Body of pancreas (tissue), 4 donors: ENCODE measurements at regions not wholly inside any gene's neighbourhood (a gene's known extent, or its start where the extent isn't known, plus 50 kb on each side); places are given as distances from the start of the nearest gene placed in this dataset.
"Not testable (repeated sequence)": the region's sequence is repeated elsewhere in the genome, so short reads cannot be mapped to it uniquely, and the experiment has no call there.

Experiments used
- ATAC-seq: fragments of 150-250 bp; one replicate; pipeline ENCODE4 v1.9.1; 2016
- DNase-seq, 4 donors: peaks; one replicate each; pipeline ENCODE4 v3.0.0-alpha.2; 2019
- H3K27ac ChIP-seq, 4 donors: fragments of 200-600 bp; sonication (generic); 1 replicate in 3 of 4; 2 replicates in 1 of 4; pipeline versions ENCODE4 v1.5.1 to v1.6.1; 2016 to 2019; ENCODE audit warnings: mild to moderate bottlenecking in 1 of 4, mixed read lengths in 1 of 4, moderate library complexity in 1 of 4
- H3K27me3 ChIP-seq, 2 donors: fragments of 200-600 bp; sonication (generic); one replicate each; pipeline ENCODE4 v1.6.0; 2016; ENCODE audit warnings: mild to moderate bottlenecking in 1 of 2
- H3K36me3 ChIP-seq, 2 donors: fragments of 200-600 bp; sonication (generic); replicated peaks in 1 of 2; 2 replicates each; pipeline ENCODE4 v1.5.1; 2016; ENCODE audit warnings: low read depth in 2 of 2; ENCODE audit not compliant: insufficient read depth in 1 of 2
- H3K4me1 ChIP-seq: fragments of 200-600 bp; sonication (generic); one replicate; pipeline ENCODE4 v1.6.0; 2016
- H3K4me3 ChIP-seq, 2 donors: fragments of 200-600 bp; sonication (generic); 1 replicate in 1 of 2; 2 replicates in 1 of 2; pipeline ENCODE4 v1.5.1; 2016 to 2019
- H3K9me3 ChIP-seq, 3 donors: fragments of 200-600 bp; sonication (generic); 1 replicate in 2 of 3; 2 replicates in 1 of 3; pipeline ENCODE4 v1.5.1; 2016
- POLR2A ChIP-seq, 3 donors: fragments of 450-650 bp; IDR thresholded peaks; one replicate each; pipeline ENCODE4 v1.6.1; 2016; ENCODE audit warnings: antibody characterized with exemption in 3 of 3, mild to moderate bottlenecking in 2 of 3
- WGBS, 2 donors: methylation state at CpG; one replicate each; pipeline ENCODE4 v1.1.5; 2017; 5-methylcytosine and 5-hydroxymethylcytosine counted together
- intact Hi-C: fragments of 100-400 bp; cut with DNase I; formaldehyde crosslinking; loops from one replicate; pipeline ENCODE4 v1.15.1; 2023
- TF ChIP-seq, protein P1 (sequence below), 7 experiments: fragments of 450-650 bp in 4 of 7; fragments of 200-600 bp in 3 of 7; sonication (generic) in 3 of 7; IDR thresholded peaks; one replicate each; pipeline ENCODE4 v1.5.1; 2016 to 2019; ENCODE audit warnings: antibody characterized with exemption in 7 of 7

DNA sequence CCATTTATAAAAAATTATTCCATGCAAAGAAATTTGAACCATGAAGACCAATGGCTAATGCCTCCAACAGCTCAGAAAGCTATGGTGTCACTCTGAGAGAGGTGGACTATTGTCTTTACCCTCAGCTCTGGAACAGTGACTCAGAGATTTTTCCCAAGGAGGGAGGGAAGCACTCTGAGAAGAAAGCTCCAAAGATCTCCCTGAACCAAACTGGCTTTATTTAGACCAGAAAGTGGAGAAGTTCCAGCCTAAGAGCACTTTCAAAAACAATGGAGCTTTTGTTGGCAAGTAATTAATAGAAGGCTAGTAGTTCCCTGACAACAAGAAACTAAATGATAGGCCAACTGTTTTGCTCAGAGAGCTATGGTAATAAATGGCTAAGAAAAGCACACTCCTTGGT, 599.9 kb upstream of the MDGA2 start:
- ATAC-seq (no peak), DNase-seq (no peak)
- Histone ChIP-seq H3K27ac (no peak overlapping the region), H3K4me1 (no peaks in the 10 kb centered on the region), H3K36me3 (no peaks in the 10 kb centered on the region), H3K27me3 (no peaks in the 10 kb centered on the region), H3K9me3 (no peaks in the 10 kb centered on the region), H3K4me3 (no peak overlapping the region)
- intact Hi-C loops, result no loop called here
- TF ChIP-seq POLR2A (IDR thresholded peaks at IDR 0.05), result no peak
- TF ChIP-seq, protein P1, sequence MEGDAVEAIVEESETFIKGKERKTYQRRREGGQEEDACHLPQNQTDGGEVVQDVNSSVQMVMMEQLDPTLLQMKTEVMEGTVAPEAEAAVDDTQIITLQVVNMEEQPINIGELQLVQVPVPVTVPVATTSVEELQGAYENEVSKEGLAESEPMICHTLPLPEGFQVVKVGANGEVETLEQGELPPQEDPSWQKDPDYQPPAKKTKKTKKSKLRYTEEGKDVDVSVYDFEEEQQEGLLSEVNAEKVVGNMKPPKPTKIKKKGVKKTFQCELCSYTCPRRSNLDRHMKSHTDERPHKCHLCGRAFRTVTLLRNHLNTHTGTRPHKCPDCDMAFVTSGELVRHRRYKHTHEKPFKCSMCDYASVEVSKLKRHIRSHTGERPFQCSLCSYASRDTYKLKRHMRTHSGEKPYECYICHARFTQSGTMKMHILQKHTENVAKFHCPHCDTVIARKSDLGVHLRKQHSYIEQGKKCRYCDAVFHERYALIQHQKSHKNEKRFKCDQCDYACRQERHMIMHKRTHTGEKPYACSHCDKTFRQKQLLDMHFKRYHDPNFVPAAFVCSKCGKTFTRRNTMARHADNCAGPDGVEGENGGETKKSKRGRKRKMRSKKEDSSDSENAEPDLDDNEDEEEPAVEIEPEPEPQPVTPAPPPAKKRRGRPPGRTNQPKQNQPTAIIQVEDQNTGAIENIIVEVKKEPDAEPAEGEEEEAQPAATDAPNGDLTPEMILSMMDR (IDR thresholded peaks at IDR 0.05), result no peak

DNA sequence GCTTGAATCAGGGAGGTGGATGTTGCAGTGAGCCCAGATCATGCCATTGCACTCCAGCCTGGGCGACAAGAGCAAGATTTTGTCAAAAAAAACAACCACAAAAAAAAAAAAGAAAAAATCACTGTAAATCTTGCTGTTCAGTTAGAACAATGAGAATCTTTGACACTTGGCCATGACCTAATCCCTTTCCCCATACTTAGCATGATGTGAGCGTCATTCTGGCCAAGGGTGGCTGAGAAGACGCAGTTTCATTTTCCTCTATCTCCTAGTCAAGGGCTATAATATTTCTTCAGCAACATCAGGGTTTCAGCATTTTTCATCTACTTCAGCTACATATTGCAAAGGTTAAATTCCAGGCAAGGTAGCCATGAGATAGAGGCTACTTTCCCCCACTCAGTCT, 599.4 kb upstream of the MDGA2 start:
- DNase-seq, result no peak
- Histone ChIP-seq H3K9me3 (no peaks in the 10 kb centered on the region), H3K27me3 (no peaks in the 10 kb centered on the region), H3K4me3 (no peak overlapping the region), H3K36me3 (no peaks in the 10 kb centered on the region), H3K27ac (no peak overlapping the region), H3K4me1 (no peaks in the 10 kb centered on the region)
- intact Hi-C loops, result no loop called here
- ATAC-seq, result no peak
- WGBS, 2 donors, result 79 to 84% methylated on average over 3 of the region's 3 CpGs
- TF ChIP-seq, protein P1 (IDR thresholded peaks at IDR 0.05), result no peak
- TF ChIP-seq POLR2A (IDR thresholded peaks at IDR 0.05), result no peak

DNA sequence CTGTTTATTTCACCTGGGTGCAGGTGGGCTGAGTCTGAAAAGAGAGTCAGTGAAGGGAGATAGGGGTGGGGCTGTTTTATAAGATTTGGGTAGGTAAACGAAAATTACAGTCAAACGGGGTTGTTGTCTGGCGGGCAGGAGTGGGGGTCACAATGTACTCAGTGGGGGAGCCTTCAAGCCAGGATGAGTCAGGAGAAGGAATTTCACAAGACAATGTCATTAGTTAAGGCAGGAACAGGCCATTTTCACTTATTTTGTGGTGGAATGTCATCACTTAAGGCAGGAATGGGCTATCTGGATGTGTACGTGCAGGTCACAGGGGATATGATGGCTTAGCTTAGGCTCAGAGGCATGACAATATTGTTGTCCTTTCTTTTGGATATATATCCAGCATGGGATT, 592.5 kb upstream of the MDGA2 start:
- ATAC-seq, H3K4me1 ChIP-seq, DNase-seq, H3K4me3 ChIP-seq, H3K27me3 ChIP-seq, H3K27ac ChIP-seq, H3K9me3 ChIP-seq, intact Hi-C loops, H3K36me3 ChIP-seq: not testable (repeated sequence)
- WGBS, 2 donors, result 43 to 48% methylated on average over 4 of the region's 4 CpGs

DNA sequence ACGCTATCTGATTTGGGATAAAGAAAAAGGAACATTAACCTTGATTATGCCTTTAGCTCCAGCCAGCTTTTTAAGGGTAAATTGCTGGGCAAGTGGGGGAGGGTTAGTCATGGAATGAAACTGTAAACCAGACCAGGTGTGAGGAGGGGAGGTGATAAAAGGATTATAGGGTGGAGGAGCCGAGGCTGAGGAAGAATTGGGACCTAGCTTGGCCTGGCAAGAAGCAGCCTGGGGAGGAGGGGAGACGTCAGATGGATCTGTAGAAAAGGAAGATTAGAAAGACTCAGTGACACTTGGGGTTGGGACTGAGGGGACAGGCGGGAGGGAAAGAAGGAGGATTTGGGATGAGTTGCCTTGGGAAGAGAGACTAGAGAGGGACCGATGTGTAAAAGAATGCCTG, 590.8 kb upstream of the MDGA2 start:
- intact Hi-C loops, DNase-seq, H3K4me3 ChIP-seq, H3K36me3 ChIP-seq, H3K9me3 ChIP-seq, H3K27me3 ChIP-seq, H3K4me1 ChIP-seq, ATAC-seq, H3K27ac ChIP-seq: not testable (repeated sequence)
- 34 to 35% methylated on average over 5 of the region's 5 CpGs for WGBS, 2 donors

DNA sequence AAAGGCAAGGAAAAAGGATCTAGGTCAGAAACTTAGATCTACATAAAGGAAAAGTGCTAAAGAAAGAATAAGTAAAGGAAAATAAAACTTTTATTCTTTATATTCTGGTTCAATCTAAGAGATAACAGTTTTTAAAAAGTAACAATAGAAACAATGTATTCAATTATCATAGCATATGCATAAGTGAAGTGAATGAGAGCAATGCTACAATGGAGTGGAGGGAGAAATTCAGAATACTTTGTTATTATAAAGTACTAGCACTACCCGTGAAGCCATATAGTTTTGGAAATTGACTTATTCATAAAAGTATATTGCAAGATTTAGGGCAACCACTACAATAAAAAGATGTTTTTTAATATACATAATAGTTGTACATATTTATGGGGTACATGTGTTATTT, 586.0 kb upstream of the MDGA2 start:
- TF ChIP-seq, protein P1 (IDR thresholded peaks at IDR 0.05), result no peak
- no peak for TF ChIP-seq POLR2A (IDR thresholded peaks at IDR 0.05)

DNA sequence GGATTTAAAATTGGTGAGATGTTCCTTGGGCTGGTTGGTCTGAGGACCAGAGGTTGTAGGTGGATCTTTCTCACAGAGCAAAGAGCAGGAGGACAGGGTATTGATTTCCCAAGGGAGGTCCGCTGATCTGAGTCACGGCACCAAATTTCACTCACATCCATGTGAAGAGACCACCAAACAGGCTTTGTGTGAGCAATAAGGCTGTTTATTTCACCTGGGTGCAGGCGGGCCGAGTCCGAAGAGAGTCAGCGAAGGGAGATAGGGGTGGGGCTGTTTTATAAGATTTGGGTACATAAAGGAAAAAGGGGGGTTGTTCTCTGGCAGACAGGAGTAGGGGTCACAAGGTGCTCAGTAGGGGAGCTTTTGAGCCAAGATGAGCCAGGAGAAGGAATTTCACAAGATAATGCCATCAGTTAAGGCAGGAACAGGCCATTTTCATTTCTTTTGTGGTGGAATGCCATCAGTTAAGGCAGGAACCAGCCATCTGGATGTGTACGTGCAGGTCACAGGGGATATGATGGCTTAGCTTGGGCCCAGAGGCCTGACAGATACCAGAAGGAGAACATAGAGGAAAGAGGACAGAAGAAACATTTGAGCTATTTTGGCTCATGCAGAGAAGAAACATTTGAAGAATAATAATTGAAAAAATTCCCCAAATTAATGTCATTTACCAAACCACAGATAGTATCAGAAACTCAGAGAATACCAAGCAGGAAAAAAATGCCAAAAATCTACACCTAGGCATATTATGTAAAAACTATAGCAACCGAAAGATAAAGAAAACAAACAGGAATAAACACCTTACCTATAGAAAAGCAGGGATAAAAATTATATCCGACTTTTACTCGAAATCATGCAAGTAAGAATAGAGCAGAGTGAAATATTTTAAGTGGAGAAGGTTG, 585.2 kb upstream of the MDGA2 start:
- intact Hi-C loops, H3K9me3 ChIP-seq, DNase-seq, H3K36me3 ChIP-seq, H3K27me3 ChIP-seq, H3K4me1 ChIP-seq, H3K27ac ChIP-seq, H3K4me3 ChIP-seq, ATAC-seq: not testable (repeated sequence)
- WGBS, 2 donors, result 78 to 85% methylated on average over 10 of the region's 10 CpGs

More for the DNA sequence above, 586.0 kb upstream of the MDGA2 start:
- no peaks in the 10 kb centered on the region for H3K36me3 ChIP-seq
- no peaks in the 10 kb centered on the region for H3K4me1 ChIP-seq
- no peaks in the 10 kb centered on the region for H3K27me3 ChIP-seq
- DNase-seq (no peak), ATAC-seq (no peak)
- no peak overlapping the region for H3K27ac ChIP-seq
- H3K4me3 ChIP-seq, result no peak overlapping the region
- intact Hi-C loops, result no loop called here
- no peaks in the 10 kb centered on the region for H3K9me3 ChIP-seq
- 55 to 63% methylated on average over 1 of the region's 1 CpG for WGBS, 2 donors

DNA sequence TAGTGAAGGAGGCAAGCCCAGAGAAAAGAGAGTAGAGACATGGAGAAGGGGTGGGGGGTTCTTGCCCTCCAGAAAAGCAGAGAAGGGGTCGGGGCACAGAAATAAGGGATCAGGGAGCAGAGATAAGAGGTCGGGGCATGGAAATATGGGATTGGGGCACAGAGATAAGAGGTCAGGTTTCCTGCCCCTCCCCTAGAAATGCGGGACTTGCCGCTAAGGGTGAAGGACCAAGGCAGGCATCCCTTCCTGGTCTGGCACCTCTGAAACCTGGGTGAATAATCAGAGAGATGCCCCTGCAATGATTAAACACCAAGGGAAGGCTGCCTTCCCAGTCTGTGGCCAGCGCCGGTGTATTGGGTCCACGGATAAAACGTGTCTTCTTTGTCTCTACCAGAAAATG, 584.5 kb upstream of the MDGA2 start:
- H3K4me1 ChIP-seq, H3K27ac ChIP-seq, H3K36me3 ChIP-seq, H3K9me3 ChIP-seq, H3K27me3 ChIP-seq, ATAC-seq, DNase-seq, intact Hi-C loops, H3K4me3 ChIP-seq: not testable (repeated sequence)
- 79 to 80% methylated on average over 8 of the region's 8 CpGs for WGBS, 2 donors

DNA sequence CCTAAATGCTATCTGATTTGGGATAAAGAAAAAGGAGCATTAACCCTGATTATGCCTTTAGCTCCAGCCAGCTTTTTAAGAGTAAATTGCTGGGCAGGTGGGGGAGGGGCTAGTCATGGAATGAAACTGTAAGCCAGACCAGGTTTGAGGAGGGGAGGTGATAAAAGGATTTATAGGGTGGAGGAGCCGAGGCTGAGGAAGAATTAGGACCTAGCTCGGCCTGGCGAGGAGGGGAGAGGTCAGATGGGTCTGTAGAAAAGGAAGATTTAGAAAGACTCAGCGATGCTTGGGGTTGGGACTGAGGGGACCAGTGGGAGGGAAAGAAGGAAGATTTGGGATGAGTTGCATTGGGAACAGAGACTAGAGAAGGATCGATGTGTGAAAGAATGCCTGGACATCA, 583.8 kb upstream of the MDGA2 start:
- H3K36me3 ChIP-seq, DNase-seq, H3K27me3 ChIP-seq, intact Hi-C loops, H3K4me3 ChIP-seq, H3K27ac ChIP-seq, H3K4me1 ChIP-seq, H3K9me3 ChIP-seq, ATAC-seq: not testable (repeated sequence)
- WGBS, 2 donors, result 52 to 61% methylated on average over 5 of the region's 5 CpGs

DNA sequence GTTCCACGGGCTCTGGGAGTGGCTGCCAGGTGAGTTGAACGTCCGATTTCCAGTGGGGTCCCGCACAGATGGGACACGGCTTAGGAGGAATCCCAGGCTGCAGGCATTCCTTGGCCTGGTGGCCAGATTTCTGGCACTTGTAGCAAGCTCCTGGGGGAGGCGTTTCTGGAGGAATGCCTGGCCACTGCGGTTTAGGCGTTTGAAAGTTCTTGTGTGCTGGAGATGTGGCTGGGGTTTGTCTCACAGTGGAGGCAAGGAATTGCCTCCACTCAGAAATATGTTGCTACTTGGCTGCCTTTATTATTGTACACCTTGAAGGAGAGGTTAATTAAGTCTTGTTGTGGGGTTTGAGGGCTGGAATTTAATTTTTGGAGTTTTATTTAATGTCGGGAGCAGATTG, 583.3 kb upstream of the MDGA2 start:
- H3K27me3 ChIP-seq, H3K36me3 ChIP-seq, DNase-seq, intact Hi-C loops, H3K4me3 ChIP-seq, ATAC-seq, H3K4me1 ChIP-seq, H3K27ac ChIP-seq, H3K9me3 ChIP-seq: not testable (repeated sequence)
- 61 to 73% methylated on average over 7 to 9 of the region's 9 CpGs for WGBS, 2 donors
